ENCODE measurements at regions not wholly inside any gene's neighbourhood (a gene's known extent, or its start where the extent isn't known, plus 50 kb on each side); places are given as distances from the start of the nearest gene placed in this dataset.
"Not testable (repeated sequence)": the region's sequence is repeated elsewhere in the genome, so short reads cannot be mapped to it uniquely, and the experiment has no call there.

- in situ Hi-C loops (cut with HindIII; ENCODE audit: low pct_unique_long_range_greater_than_20kb, low sequenced_read_pairs): no loop called here
- no peak for DNase-seq (ENCODE audit: low read depth, low spot score)
Measured at GRCh38 chr6:109912118-109912517, 66.0 kb upstream of the GPR6 start.

- no peak for DNase-seq (ENCODE audit: low read depth, low spot score)
- in situ Hi-C loops (cut with HindIII; ENCODE audit: low pct_unique_long_range_greater_than_20kb, low sequenced_read_pairs): no loop called here
Measured at GRCh38 chr6:109912952-109913351, 65.2 kb upstream of the GPR6 start.

GRCh38 chr6:109915748-109916147 lies 62.4 kb upstream of the GPR6 start:
- DNase-seq (ENCODE audit: low read depth, low spot score); in situ Hi-C loops (cut with HindIII; ENCODE audit: low pct_unique_long_range_greater_than_20kb, low sequenced_read_pairs): not testable (repeated sequence)

GRCh38 chr6:109916759-109917158 lies 61.4 kb upstream of the GPR6 start:
- no peak for DNase-seq (ENCODE audit: low read depth, low spot score)
- in situ Hi-C loops (cut with HindIII; ENCODE audit: low pct_unique_long_range_greater_than_20kb, low sequenced_read_pairs): no loop called here

- in situ Hi-C loops (cut with HindIII; ENCODE audit: low pct_unique_long_range_greater_than_20kb, low sequenced_read_pairs): no loop called here
- DNase-seq (ENCODE audit: low read depth, low spot score): no peak
Measured at GRCh38 chr6:109918227-109918626, 59.9 kb upstream of the GPR6 start.

- in situ Hi-C loops (cut with HindIII; ENCODE audit: low pct_unique_long_range_greater_than_20kb, low sequenced_read_pairs): no loop called here
Measured at GRCh38 chr6:109920911-109921310, 57.2 kb upstream of the GPR6 start.

GRCh38 chr6:109922851-109923250 lies 55.3 kb upstream of the GPR6 start:
- DNase-seq (ENCODE audit: low read depth, low spot score): no peak
- in situ Hi-C loops (cut with HindIII; ENCODE audit: low pct_unique_long_range_greater_than_20kb, low sequenced_read_pairs): no loop called here

More at GRCh38 chr6:109920911-109921310, 57.2 kb upstream of the GPR6 start:
- no peak for DNase-seq (ENCODE audit: low read depth, low spot score)

GRCh38 chr6:109925075-109925474 lies 53.0 kb upstream of the GPR6 start:
- DNase-seq (ENCODE audit: low read depth, low spot score): no peak
- in situ Hi-C loops (cut with HindIII; ENCODE audit: low pct_unique_long_range_greater_than_20kb, low sequenced_read_pairs): no loop called here

- in situ Hi-C loops (cut with HindIII; ENCODE audit: low pct_unique_long_range_greater_than_20kb, low sequenced_read_pairs): no loop called here
- DNase-seq (ENCODE audit: low read depth, low spot score): no peak
Measured at GRCh38 chr6:109927052-109927451, 51.1 kb upstream of the GPR6 start.
